H9 (cell line): ENCODE measurements at regions not wholly inside any gene's neighbourhood (a gene's known extent, or its start where the extent isn't known, plus 50 kb on each side); places are given as distances from the start of the nearest gene placed in this dataset.

Source experiments
- DNase-seq: peaks from one replicate; pipeline ENCODE4 v3.0.0-alpha.2; 2017
- H2AFZ ChIP-seq: one replicate; pipeline ENCODE4 v1.6.1; 2013; ENCODE audit warnings: mild to moderate bottlenecking, low read length, control low read depth, moderate library complexity
- H2AK5ac ChIP-seq: 2 replicates; pipeline ENCODE4 v1.6.1; 2013; ENCODE audit warnings: low read length, control low read depth, mixed read lengths; ENCODE audit not compliant: insufficient read length
- H2BK120ac ChIP-seq: one replicate; pipeline ENCODE4 v1.6.1; 2013; ENCODE audit warnings: low read depth, mild to moderate bottlenecking, low read length, control low read depth, inconsistent platforms; ENCODE audit not compliant: poor library complexity, severe bottlenecking
- H2BK12ac ChIP-seq: 2 replicates; pipeline ENCODE4 v1.6.1; 2013; ENCODE audit warnings: low read length, control low read depth, mixed read lengths, low read depth; ENCODE audit not compliant: insufficient read length
- H2BK15ac ChIP-seq: 2 replicates; pipeline ENCODE4 v1.6.1; 2013; ENCODE audit warnings: low read depth, low read length, control low read depth
- H2BK20ac ChIP-seq: one replicate; pipeline ENCODE4 v1.6.1; 2013; ENCODE audit warnings: low read depth, mild to moderate bottlenecking, low read length, control low read depth, inconsistent platforms; ENCODE audit not compliant: poor library complexity, severe bottlenecking
- H2BK5ac ChIP-seq: 2 replicates; pipeline ENCODE4 v1.6.1; 2013; ENCODE audit warnings: low read length, control low read depth, mixed read lengths; ENCODE audit not compliant: insufficient read length
- H3K14ac ChIP-seq: 2 replicates; pipeline ENCODE4 v1.6.1; 2013; ENCODE audit warnings: low read length, control low read depth; ENCODE audit not compliant: insufficient read depth
- H3K18ac ChIP-seq: 2 replicates; pipeline ENCODE4 v1.6.1; 2013; ENCODE audit warnings: low read depth, mild to moderate bottlenecking, mixed read lengths, low read length, control low read depth; ENCODE audit not compliant: insufficient read length
- H3K23ac ChIP-seq: 2 replicates; pipeline ENCODE4 v1.6.1; 2013; ENCODE audit warnings: low read length, control low read depth, mixed read lengths, low read depth; ENCODE audit not compliant: insufficient read length
- H3K23me2 ChIP-seq: 2 replicates; pipeline ENCODE4 v1.6.1; 2013; ENCODE audit warnings: low read depth, mild to moderate bottlenecking, mixed read lengths, low read length, control low read depth; ENCODE audit not compliant: insufficient read length, poor library complexity, severe bottlenecking
- H3K27ac ChIP-seq: 2 replicates; pipeline ENCODE4 v1.5.1; 2013; ENCODE audit warnings: low read length, control low read depth, mixed read lengths, low read depth; ENCODE audit not compliant: insufficient read length
- H3K27me3 ChIP-seq: 2 replicates; pipeline ENCODE4 v1.6.1; 2013; ENCODE audit warnings: low read length, control low read depth, inconsistent platforms; ENCODE audit not compliant: insufficient read depth
- H3K4ac ChIP-seq: 2 replicates; pipeline ENCODE4 v1.6.1; 2013; ENCODE audit warnings: low read depth, mild to moderate bottlenecking, control low read depth, inconsistent platforms, low read length, moderate library complexity
- H3K4me1 ChIP-seq: 2 replicates; pipeline ENCODE4 v1.6.1; 2013; ENCODE audit warnings: low read length, control low read depth, inconsistent platforms; ENCODE audit not compliant: insufficient read depth
- H3K4me2 ChIP-seq: 2 replicates; pipeline ENCODE4 v1.6.1; 2013; ENCODE audit warnings: low read length, control low read depth, mixed read lengths; ENCODE audit not compliant: insufficient read length, insufficient read depth
- H3K56ac ChIP-seq: 2 replicates; pipeline ENCODE4 v1.6.1; 2013; ENCODE audit warnings: low read depth, mild to moderate bottlenecking, mixed read lengths, low read length, control low read depth; ENCODE audit not compliant: insufficient read length
- H3K79me1 ChIP-seq: 2 replicates; pipeline ENCODE4 v1.6.1; 2013; ENCODE audit warnings: low read depth, mild to moderate bottlenecking, moderate library complexity, low read length, control low read depth, inconsistent platforms; ENCODE audit not compliant: insufficient read depth, poor library complexity, severe bottlenecking
- H3K79me2 ChIP-seq: 2 replicates; pipeline ENCODE4 v1.6.1; 2013; ENCODE audit warnings: low read length, control low read depth, inconsistent platforms; ENCODE audit not compliant: insufficient read depth
- H3K9ac ChIP-seq: 2 replicates; pipeline ENCODE4 v1.6.1; 2013; ENCODE audit warnings: low read length, control low read depth, mixed read lengths; ENCODE audit not compliant: insufficient read length; ENCODE audit errors: extremely low read depth
- H3K9me3 ChIP-seq: one replicate; pipeline ENCODE4 v1.6.1; 2013; ENCODE audit warnings: low read depth, low read length, inconsistent platforms; ENCODE audit not compliant: control insufficient read depth
- H3T11ph ChIP-seq: one replicate; pipeline ENCODE4 v1.6.1; 2013; ENCODE audit warnings: mild to moderate bottlenecking, low read length, control low read depth, inconsistent platforms
- H4K20me1 ChIP-seq: one replicate; pipeline ENCODE4 v1.6.1; 2013; ENCODE audit not compliant: control insufficient read depth, insufficient read length, insufficient read depth
- H4K5ac ChIP-seq: 2 replicates; pipeline ENCODE4 v1.6.1; 2013; ENCODE audit warnings: low read depth, mild to moderate bottlenecking, mixed read lengths, low read length, control low read depth; ENCODE audit not compliant: insufficient read length
- H4K8ac ChIP-seq: replicated peaks from 2 replicates; pipeline ENCODE4 v1.6.1; 2013; ENCODE audit warnings: low read length, control low read depth, mixed read lengths, low read depth; ENCODE audit not compliant: insufficient read length
- H4K91ac ChIP-seq: 2 replicates; pipeline ENCODE4 v1.6.1; 2013; ENCODE audit warnings: low read depth, mild to moderate bottlenecking, moderate library complexity, mixed read lengths, low read length, control low read depth; ENCODE audit not compliant: insufficient read length
- H3K27ac Mint-ChIP-seq, 3 experiments: 2 replicates in 2 of 3; 3 replicates in 1 of 3; pipeline ENCODE4 v1.8.0; 2020 to 2021; ENCODE audit warnings: mixed read lengths in 3 of 3, mild to moderate bottlenecking in 1 of 3, moderate library complexity in 1 of 3
- H3K27me3 Mint-ChIP-seq: 2 replicates; pipeline ENCODE4 v1.8.0; 2021; ENCODE audit warnings: low read depth, mild to moderate bottlenecking, moderate library complexity, mixed read lengths
- H3K36me3 Mint-ChIP-seq, 3 experiments: 2 replicates in 2 of 3; 3 replicates in 1 of 3; pipeline ENCODE4 v1.8.0; 2020 to 2021; ENCODE audit warnings: low read depth in 3 of 3, mixed read lengths in 3 of 3; ENCODE audit not compliant: insufficient read depth in 1 of 3
- H3K4me1 Mint-ChIP-seq, 2 experiments: 2 replicates each; pipeline ENCODE4 v1.8.0; 2020; ENCODE audit warnings: mixed read lengths in 2 of 2
- H3K4me3 Mint-ChIP-seq, 2 experiments: 2 replicates in 1 of 2; 3 replicates in 1 of 2; pipeline ENCODE4 v1.8.0; 2020 to 2021; ENCODE audit warnings: mild to moderate bottlenecking in 2 of 2, mixed read lengths in 2 of 2, moderate library complexity in 1 of 2
- H3K9me3 Mint-ChIP-seq, 2 experiments: 2 replicates in 1 of 2; 3 replicates in 1 of 2; pipeline ENCODE4 v1.8.0; 2020; ENCODE audit warnings: mild to moderate bottlenecking in 2 of 2, mixed read lengths in 2 of 2, moderate library complexity in 1 of 2
- TF ChIP-seq, protein P1 (sequence below): fragments of 200-600 bp; sonication (generic); conservative IDR thresholded peaks from 3 replicates; pipeline ENCODE4 v1.8.0; 2021; ENCODE audit warnings: antibody characterized with exemption, mild to moderate bottlenecking

DNA sequence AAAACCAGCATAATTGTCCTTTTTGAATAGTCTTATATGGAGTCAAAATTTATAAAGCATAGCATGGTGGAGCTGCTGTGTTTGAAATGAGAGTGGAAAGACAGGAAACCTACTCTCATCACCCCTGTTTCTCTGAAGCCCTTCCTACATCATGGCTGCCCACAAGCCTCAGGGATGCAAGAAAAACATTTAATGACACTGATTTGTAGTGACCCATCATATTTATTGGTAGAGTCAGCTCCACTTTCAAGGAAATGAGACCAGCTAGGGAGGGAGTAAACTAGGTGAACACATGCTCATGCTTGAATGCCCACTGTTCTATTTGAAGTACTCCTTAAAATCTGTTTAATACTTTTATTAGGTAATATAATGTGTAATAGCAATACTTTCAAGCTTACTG is 494.3 kb upstream of the KCNMB2 start:
- Mint-ChIP-seq H3K9me3 (no peaks in the 10 kb centered on the region; a peak in 1 of 5 replicates), H3K36me3 (no peaks in the 10 kb centered on the region), H3K27ac (no peak overlapping the region; a peak in 1 of 7 replicates), H3K4me1 (no peaks in the 10 kb centered on the region), H3K4me3 (no peak overlapping the region), H3K27me3 (no peaks in the 10 kb centered on the region)
- no peak overlapping the region for H3K18ac ChIP-seq
- H2AK5ac ChIP-seq, result no peak overlapping the region
- H4K91ac ChIP-seq, result no peak overlapping the region
- H2AFZ ChIP-seq, result no peak overlapping the region
- H3K23me2 ChIP-seq, result no peaks in the 10 kb centered on the region
- no peak overlapping the region for H2BK5ac ChIP-seq
- H3K79me2 ChIP-seq, result no peaks in the 10 kb centered on the region
- no peak overlapping the region for H2BK15ac ChIP-seq
- no peak overlapping the region for H2BK12ac ChIP-seq
- no peak overlapping the region for H3K56ac ChIP-seq
- H3K27me3 ChIP-seq, result no peaks in the 10 kb centered on the region
- no peak for DNase-seq
- no peak overlapping the region for H4K5ac ChIP-seq
- H3K79me1 ChIP-seq, result no peaks in the 10 kb centered on the region
- no peak overlapping the region for H4K8ac ChIP-seq
- H3K27ac ChIP-seq, result no peak overlapping the region
- no peak overlapping the region for H3K23ac ChIP-seq
- no peak overlapping the region for H3K14ac ChIP-seq
- H3K9me3 ChIP-seq, result no peaks in the 10 kb centered on the region
- H3K4me1 ChIP-seq, result no peaks in the 10 kb centered on the region
- H2BK120ac ChIP-seq, result no peak overlapping the region
- no peak overlapping the region for H3K9ac ChIP-seq
- H2BK20ac ChIP-seq, result no peak overlapping the region
- no peaks in the 10 kb centered on the region for H4K20me1 ChIP-seq
- H3K4me2 ChIP-seq, result no peak overlapping the region
- TF ChIP-seq, protein P1, sequence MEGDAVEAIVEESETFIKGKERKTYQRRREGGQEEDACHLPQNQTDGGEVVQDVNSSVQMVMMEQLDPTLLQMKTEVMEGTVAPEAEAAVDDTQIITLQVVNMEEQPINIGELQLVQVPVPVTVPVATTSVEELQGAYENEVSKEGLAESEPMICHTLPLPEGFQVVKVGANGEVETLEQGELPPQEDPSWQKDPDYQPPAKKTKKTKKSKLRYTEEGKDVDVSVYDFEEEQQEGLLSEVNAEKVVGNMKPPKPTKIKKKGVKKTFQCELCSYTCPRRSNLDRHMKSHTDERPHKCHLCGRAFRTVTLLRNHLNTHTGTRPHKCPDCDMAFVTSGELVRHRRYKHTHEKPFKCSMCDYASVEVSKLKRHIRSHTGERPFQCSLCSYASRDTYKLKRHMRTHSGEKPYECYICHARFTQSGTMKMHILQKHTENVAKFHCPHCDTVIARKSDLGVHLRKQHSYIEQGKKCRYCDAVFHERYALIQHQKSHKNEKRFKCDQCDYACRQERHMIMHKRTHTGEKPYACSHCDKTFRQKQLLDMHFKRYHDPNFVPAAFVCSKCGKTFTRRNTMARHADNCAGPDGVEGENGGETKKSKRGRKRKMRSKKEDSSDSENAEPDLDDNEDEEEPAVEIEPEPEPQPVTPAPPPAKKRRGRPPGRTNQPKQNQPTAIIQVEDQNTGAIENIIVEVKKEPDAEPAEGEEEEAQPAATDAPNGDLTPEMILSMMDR, result no peak
- H3T11ph ChIP-seq, result no peak overlapping the region
- H3K4ac ChIP-seq, result no peak overlapping the region
